BE2C (cell line): ENCODE measurements at regions not wholly inside any gene's neighbourhood (a gene's known extent, or its start where the extent isn't known, plus 50 kb on each side); places are given as distances from the start of the nearest gene placed in this dataset.

Experiments used
- DNase-seq: peaks from one replicate; pipeline ENCODE4 v3.0.0-alpha.2; 2020
- H3K27me3 ChIP-seq: fragments of 250-450 bp; sonication (Bioruptor Pico); 2 replicates; pipeline ENCODE4 v1.5.1; 2020; ENCODE audit warnings: mild to moderate bottlenecking
- H3K36me3 ChIP-seq: fragments of 250-450 bp; sonication (Bioruptor Pico); 2 replicates; pipeline ENCODE4 v1.5.1; 2020; ENCODE audit warnings: mild to moderate bottlenecking
- H3K4me1 ChIP-seq: fragments of 250-450 bp; sonication (Bioruptor Pico); 2 replicates; pipeline ENCODE4 v1.5.1; 2020
- H3K4me3 ChIP-seq: 2 replicates; pipeline ENCODE4 v1.5.1; 2011; ENCODE audit warnings: low read depth, low read length
- H3K9me3 ChIP-seq: fragments of 250-450 bp; sonication (Bioruptor Pico); 2 replicates; pipeline ENCODE4 v1.5.1; 2020
- TF ChIP-seq, protein P1 (sequence below): IDR thresholded peaks from 2 replicates; pipeline ENCODE4 v1.5.1; 2012; ENCODE audit warnings: mild to moderate bottlenecking, low read depth, low read length

GRCh38 chr2:122421775-122422174 is 666.3 kb downstream of the TSN start:
- TF ChIP-seq, protein P1, sequence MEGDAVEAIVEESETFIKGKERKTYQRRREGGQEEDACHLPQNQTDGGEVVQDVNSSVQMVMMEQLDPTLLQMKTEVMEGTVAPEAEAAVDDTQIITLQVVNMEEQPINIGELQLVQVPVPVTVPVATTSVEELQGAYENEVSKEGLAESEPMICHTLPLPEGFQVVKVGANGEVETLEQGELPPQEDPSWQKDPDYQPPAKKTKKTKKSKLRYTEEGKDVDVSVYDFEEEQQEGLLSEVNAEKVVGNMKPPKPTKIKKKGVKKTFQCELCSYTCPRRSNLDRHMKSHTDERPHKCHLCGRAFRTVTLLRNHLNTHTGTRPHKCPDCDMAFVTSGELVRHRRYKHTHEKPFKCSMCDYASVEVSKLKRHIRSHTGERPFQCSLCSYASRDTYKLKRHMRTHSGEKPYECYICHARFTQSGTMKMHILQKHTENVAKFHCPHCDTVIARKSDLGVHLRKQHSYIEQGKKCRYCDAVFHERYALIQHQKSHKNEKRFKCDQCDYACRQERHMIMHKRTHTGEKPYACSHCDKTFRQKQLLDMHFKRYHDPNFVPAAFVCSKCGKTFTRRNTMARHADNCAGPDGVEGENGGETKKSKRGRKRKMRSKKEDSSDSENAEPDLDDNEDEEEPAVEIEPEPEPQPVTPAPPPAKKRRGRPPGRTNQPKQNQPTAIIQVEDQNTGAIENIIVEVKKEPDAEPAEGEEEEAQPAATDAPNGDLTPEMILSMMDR: no peak
- Histone ChIP-seq H3K36me3 (no peaks in the 10 kb centered on the region), H3K27me3 (no peaks in the 10 kb centered on the region), H3K4me1 (no peaks in the 10 kb centered on the region), H3K9me3 (no peaks in the 10 kb centered on the region), H3K4me3 (no peak overlapping the region)
- no peak for DNase-seq

GRCh38 chr2:122422384-122422991 is 667.0 kb downstream of the TSN start:
- TF ChIP-seq, protein P1: no peak
- Histone ChIP-seq H3K9me3 (no peaks in the 10 kb centered on the region), H3K4me3 (no peak overlapping the region), H3K4me1 (no peaks in the 10 kb centered on the region), H3K36me3 (no peaks in the 10 kb centered on the region), H3K27me3 (no peaks in the 10 kb centered on the region)
- no peak for DNase-seq

GRCh38 chr2:122423934-122424333 is 668.5 kb downstream of the TSN start:
- no peak for DNase-seq
- H3K4me3 ChIP-seq: no peak overlapping the region
- TF ChIP-seq, protein P1: no peak
- no peaks in the 10 kb centered on the region for H3K9me3 ChIP-seq
- H3K27me3 ChIP-seq: no peaks in the 10 kb centered on the region
- no peaks in the 10 kb centered on the region for H3K36me3 ChIP-seq
- H3K4me1 ChIP-seq: no peaks in the 10 kb centered on the region

GRCh38 chr2:122433123-122433754 is 677.8 kb downstream of the TSN start:
- Histone ChIP-seq H3K27me3 (no peaks in the 10 kb centered on the region), H3K9me3 (no peaks in the 10 kb centered on the region), H3K4me1 (no peaks in the 10 kb centered on the region), H3K4me3 (no peak overlapping the region), H3K36me3 (no peaks in the 10 kb centered on the region)
- no peak for DNase-seq
- TF ChIP-seq, protein P1: no peak

DNA sequence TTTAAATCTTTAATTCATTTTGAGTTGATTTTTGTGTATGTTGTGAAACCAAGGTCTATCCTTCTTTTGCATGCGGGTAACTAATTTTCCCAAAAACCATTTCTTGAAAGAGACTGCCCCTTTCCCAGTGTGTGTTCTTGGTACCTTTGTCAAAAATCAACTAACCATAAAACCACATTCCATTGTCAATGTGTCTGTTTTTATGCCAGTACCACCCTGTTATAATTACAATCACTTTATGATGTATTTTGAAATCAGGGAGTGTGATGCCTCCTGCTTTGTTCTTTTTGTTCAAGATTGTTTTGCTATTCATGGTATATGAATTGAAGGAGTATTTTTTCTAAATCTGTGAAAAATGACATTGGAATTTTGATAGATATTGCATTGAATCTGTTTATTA is 689.6 kb downstream of the TSN start:
- no peaks in the 10 kb centered on the region for H3K27me3 ChIP-seq
- no peak for DNase-seq
- no peaks in the 10 kb centered on the region for H3K9me3 ChIP-seq
- TF ChIP-seq, protein P1: no peak
- no peaks in the 10 kb centered on the region for H3K4me1 ChIP-seq
- no peaks in the 10 kb centered on the region for H3K36me3 ChIP-seq
- H3K4me3 ChIP-seq: no peak overlapping the region

GRCh38 chr2:122446761-122447160 is 691.3 kb downstream of the TSN start:
- no peaks in the 10 kb centered on the region for H3K9me3 ChIP-seq
- H3K27me3 ChIP-seq: no peaks in the 10 kb centered on the region
- no peaks in the 10 kb centered on the region for H3K36me3 ChIP-seq
- TF ChIP-seq, protein P1: no peak
- no peaks in the 10 kb centered on the region for H3K4me1 ChIP-seq
- H3K4me3 ChIP-seq: no peak overlapping the region
- DNase-seq: no peak
